NCI-H82 treated with DMSO at 0.1 percent for 48 hours (cell line): ENCODE measurements at regions not wholly inside any gene's neighbourhood (a gene's known extent, or its start where the extent isn't known, plus 50 kb on each side); places are given as distances from the start of the nearest gene placed in this dataset.

Experiments used
- DNase-seq: peaks from one replicate; lab custom pipeline; 2025; ENCODE audit not compliant: unreplicated experiment; lab: John Stamatoyannopoulos, UW

DNA sequence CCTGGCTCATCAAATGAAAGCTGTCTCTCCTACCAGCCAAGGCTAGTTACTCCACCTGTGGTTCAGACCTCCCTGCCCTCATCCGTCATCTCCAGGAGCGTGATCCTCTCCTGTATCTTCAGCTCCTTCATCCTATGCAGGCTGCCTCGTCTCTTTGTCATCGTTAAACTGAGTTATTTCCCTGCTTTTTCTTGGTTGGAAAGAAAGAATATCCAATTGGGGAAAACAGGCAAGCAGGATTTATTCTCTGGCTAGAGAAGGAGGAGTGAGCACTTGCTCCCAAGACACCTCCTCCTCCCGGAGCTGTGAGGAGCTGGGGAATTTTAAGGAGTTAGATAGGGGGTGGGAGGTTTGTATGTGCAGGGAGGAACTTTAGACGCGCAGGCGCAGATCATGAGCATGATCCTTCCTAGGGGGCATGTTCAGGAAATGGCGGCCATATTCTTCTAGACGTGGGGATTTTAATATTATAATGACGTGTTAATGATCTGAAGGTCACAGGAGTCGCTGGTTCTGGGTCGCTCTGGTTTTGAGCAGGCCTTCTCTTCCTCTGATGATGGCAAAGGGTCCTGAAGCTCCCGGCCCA is 156.4 kb upstream of the KL start:
- DNase-seq: no peak

DNA sequence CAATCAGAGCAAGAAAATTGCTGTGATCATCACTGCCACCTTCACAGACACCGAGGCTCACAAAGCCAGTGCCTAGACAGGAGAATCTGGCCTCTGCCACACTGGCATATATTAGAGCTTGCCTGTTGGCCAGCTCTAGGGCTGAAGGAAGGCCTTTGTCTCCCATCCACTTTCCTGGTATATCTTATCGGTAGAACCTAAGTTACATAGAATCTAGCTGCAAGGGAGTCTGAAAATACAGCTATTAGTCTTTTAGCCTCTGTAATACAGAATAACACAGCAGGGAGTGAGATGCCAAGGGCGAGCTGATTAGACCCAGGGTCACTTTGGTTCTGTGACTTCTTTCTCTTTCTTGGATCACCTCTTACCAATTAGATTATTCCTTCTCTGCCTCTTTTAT is 154.9 kb upstream of the KL start:
- DNase-seq: no peak

GRCh38 chr13:32863596-32863995 is 152.6 kb upstream of the KL start:
- no peak for DNase-seq

DNA sequence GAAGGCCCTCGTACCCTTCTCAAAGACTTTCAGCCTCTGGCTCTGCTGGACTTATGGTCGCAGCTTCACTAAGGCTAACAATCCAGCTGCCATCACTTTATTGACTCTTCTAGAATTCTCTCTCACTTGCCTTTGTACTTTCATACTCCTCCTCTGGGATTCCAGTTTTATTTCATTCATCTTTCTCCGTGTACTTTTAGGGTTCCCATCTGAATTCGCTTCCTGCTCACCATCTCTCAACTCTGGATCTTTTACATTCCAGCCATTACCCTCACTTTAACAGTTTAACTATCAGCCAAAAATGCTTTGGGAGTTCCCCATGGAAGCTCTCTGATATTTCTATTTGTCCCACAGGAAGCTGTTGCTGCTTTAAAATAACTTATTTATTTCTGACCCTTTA is 149.3 kb upstream of the KL start:
- no peak for DNase-seq

GRCh38 chr13:32877491-32877890 is 138.7 kb upstream of the KL start:
- no peak for DNase-seq

DNA sequence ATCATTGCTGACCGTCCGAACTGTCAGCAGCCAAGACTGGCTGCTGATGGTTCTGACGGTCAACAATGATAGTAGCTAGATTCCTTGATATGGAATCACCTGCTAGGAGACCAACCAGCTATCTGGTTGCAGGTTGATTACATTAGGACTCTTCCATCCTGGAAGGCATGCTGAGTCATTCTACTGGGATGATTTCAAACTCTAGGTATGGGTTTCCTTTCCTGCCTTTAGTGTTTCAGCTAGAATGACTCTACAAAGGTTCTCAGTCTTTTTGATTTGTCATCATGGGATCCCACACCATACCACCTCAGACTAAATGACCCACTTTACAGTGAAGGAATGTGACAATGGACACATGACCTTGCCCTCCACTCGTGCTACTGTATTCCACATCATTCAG is 138.1 kb upstream of the KL start:
- no peak for DNase-seq

DNA sequence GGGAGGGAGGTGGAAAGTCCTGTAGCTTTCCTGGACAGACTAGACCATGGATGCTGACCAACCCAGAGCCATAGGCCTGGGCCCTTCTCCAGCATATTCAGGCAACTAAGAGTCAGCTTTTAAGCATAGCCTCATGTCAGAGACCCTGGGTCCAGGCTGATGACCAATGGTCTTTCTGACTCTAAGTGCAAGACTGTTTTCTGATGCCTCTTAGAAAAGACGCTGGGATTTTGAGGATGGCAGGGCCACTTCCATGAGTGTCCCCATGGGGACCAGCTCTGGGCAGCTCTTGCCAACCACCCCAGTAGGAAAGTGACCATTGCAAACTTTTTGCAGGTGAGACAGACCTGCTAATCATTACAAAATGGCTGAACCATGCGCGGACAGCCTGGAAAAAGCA is 135.6 kb upstream of the KL start:
- DNase-seq: no peak

DNA sequence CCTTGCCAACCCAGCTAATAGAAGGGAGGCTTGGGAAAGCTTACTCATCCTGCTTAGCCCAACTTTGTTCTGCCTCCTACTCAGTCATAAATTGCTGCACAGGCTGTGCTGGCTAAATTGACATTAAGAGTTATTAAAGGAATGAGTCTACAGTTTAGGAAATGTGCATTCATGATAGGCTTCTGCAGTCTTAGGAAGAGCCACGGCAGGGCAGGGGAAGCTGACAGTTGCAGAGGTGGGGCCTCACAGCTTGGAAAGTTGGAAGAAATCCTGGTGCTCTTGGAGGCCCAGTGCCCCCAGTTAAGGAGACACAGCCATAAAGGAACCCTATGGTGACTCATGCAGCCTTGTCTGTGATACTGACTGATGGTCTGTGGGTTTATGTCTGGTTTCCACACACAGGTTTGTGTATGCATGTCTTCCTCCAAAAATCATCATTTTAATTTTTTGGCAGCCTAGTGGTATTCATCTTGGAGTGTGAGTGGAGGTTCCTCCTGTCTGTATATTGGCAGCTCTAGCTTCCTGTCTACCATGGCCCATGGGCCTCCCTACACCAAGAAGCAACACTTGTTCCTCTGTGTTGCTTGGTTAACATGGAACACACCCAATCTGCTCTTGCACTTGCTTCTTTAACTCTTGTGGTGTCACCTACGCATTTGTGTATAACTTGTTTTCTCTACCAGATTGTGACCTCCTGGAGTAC is 135.0 kb upstream of the KL start:
- DNase-seq: no peak

DNA sequence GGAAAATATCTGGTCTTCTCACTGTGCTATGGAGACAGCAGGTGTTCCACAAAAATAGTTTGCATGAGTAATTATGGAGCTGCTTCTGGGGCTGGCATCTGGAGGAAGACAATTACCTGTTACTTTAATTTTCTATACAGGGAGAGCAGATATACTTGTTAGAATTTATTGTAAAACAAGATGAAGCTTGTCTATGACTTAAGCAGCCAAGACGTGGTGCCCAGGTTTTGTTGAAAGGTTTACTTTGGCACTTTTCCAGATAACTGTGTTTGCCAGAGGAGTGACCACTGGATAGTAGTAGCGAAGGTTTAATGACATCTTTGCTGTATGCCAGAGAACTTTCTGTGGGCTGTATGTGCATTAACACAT is 134.5 kb upstream of the KL start:
- DNase-seq: no peak

DNA sequence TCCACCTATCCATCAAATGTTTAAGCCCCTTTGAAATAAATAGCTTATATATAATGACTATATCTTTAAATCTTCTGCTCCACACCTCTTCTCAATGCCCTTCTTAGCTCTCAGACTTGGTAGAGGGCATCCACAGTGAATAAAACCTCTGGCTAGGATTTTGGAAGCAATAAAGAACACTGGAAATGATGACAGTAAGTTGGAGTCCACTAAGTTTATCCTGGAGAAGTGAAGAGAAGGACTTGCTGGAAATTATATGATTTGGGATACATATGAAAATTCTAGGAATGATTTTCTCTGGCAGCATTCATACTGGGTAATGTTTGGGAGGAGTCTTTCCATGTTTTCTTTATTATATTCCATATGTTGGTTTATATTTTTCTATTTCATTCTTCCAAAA is 133.5 kb upstream of the KL start:
- no peak for DNase-seq

DNA sequence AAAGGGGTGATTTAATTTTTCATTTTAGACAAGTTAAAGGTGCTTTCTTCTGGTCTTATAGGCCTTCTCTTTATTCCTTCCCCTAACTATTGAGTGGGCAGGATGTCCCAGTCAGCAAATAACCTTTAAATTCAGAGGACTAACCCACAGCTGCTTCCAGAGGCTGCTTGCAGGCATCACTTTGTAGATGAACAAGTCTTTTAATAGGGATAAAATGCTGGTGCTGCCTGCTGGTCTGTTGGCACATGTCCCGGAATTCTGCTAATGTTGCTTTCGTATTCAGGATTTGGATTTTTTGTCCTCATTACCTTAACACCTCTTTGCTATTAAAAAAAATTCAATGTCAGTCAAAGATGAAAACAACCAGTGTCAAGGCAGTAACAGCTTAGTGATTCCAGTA is 132.7 kb upstream of the KL start:
- DNase-seq: peak; percentile 74

DNA sequence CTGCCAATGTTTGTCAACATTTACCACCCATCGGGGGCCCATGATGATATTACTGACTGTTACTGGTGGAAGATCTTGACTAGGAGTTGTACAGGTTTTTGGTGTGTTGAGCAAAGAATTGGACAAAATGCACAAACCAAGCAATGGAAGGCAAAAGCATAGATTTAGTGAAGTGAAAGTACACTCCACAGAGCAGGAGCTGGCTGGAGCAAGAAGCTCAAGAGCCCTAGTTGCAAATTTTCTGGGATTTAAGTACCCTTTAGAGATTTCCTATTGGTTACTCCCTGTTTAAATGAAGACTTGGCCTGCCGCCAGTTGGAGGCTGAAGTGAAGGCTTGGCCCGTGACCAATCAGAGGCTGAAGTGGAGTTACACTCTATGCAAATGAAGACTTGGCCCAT is 128.6 kb upstream of the KL start:
- no peak for DNase-seq

GRCh38 chr13:32889986-32890565 is 126.1 kb upstream of the KL start:
- no peak for DNase-seq

DNA sequence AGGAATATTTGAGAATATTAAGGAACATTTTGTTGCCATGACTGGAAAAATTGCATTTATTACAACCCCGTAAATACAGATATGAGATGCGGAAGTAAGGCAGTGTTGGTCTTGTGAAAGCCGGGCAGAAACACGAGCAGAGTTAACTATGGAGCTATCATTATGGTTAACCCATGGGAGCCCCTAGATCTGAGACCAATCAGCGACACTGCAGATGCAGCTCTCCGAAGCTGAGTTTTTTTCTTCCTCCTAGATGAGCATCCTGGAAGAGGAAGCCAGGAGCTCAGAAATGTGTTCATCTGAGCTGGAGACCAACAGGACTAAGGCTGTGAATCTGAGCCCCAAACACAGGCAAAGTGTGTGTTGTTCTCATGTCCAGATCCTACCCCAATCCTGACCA is 123.0 kb upstream of the KL start:
- no peak for DNase-seq

GRCh38 chr13:32894589-32895001 is 121.6 kb upstream of the KL start:
- DNase-seq: no peak

DNA sequence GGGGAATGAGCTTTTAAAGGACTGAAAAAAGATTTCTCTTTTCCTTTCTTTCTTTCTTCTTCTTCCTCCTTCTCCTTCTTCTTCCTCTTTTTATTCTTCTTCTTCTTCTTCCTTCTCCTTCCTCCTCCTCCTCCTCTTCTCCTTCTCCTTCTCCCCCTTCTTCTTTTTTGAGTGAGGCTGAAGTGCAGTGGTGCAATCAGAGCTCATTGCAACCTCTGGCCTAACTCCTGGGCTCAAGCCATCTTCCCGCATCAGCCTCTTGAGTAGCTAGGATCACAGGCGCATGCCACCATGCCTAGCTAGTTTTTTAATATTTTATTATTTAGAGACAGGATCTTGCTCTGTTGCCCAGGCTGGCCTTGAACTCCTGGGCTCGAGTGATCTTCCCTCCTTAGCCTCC is 120.9 kb upstream of the KL start:
- DNase-seq: no peak

DNA sequence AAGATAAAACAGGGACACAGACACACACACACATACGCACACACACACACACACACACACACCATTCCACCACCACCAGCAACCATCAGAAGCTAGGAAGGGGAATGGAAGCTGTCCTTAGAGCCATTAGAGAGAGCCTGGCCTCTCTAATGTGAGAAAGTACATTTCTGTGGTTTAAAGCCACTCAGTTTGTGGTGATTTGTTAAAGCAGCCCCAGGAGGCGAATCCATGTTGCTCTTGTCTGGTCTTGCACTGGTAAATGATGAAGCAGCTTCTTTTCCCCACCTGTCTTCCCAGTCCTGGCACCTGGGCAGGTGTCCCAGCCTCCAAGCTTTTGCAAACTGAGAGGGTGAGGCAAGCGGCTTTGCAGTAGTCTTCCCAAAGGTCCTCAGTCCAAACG is 118.9 kb upstream of the KL start:
- DNase-seq: no peak

GRCh38 chr13:32902029-32902780 is 114.0 kb upstream of the KL start:
- DNase-seq: no peak

DNA sequence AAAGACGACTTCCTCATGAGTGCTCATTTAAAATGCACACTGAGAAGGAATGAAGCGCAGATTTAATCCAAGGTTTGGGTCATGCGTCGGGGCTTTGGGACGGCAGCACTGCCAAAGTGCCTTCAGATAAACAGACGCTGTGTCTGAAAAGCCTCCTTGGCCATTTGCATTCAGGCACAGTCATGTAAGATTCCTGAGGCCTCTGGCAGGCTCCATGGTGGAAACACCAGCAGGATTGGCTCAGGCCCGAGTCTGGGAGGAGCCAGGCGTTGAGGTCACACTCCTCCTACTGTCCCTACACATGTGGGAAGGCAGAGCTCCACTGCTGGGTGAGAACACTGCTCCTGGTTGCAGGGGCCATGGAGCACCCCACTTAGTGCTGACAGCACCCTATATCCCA is 113.3 kb upstream of the KL start:
- no peak for DNase-seq

GRCh38 chr13:32903720-32904119 is 112.5 kb upstream of the KL start:
- no peak for DNase-seq

GRCh38 chr13:32904266-32904665 is 112.0 kb upstream of the KL start:
- no peak for DNase-seq
